ENCODE measurements at regions not wholly inside any gene's neighbourhood (a gene's known extent, or its start where the extent isn't known, plus 50 kb on each side); places are given as distances from the start of the nearest gene placed in this dataset.

GRCh38 chr18:41517142-41517541 is 437.9 kb upstream of the PIK3C3 start:
- H3K9me3 ChIP-seq (ENCODE audit: low read length): no peaks in the 10 kb centered on the region
- H3K27me3 ChIP-seq (ENCODE audit: insufficient read depth, low read length): no peaks in the 10 kb centered on the region
- no peak for TF ChIP-seq EZH2 (IDR thresholded peaks at IDR 0.05; ENCODE audit: borderline replicate concordance, low read length)
- TF ChIP-seq CTCF (IDR thresholded peaks at IDR 0.05; ENCODE audit: low read length): no peak
- no peaks in the 10 kb centered on the region for H3K9me2 ChIP-seq (ENCODE audit: low read depth, low read length)
- no peaks in the 10 kb centered on the region for H3F3A ChIP-seq (ENCODE audit: insufficient read depth, low read length)
- H3K9ac ChIP-seq (ENCODE audit: low read length): no peak overlapping the region
- H3K36me3 ChIP-seq (ENCODE audit: insufficient read depth, low read length): no peaks in the 10 kb centered on the region
- no peaks in the 10 kb centered on the region for H3K79me2 ChIP-seq (ENCODE audit: insufficient read depth, low read length)
- H4K20me1 ChIP-seq (ENCODE audit: insufficient read depth, low read length): no peaks in the 10 kb centered on the region
- no peak overlapping the region for H2AFZ ChIP-seq (ENCODE audit: low read length)
- no peak overlapping the region for H3K27ac ChIP-seq (ENCODE audit: low read depth, low read length, poor library complexity, severe bottlenecking)
- no peak overlapping the region for H3K4me3 ChIP-seq (ENCODE audit: low read depth, low read length, poor library complexity, severe bottlenecking)
- H3K4me1 ChIP-seq (ENCODE audit: insufficient read depth, low read length, severe bottlenecking): no peaks in the 10 kb centered on the region
- H3K4me2 ChIP-seq (ENCODE audit: low read length): no peak overlapping the region

GRCh38 chr18:41513438-41513837 is 441.6 kb upstream of the PIK3C3 start:
- no peak overlapping the region for H3K9ac ChIP-seq (ENCODE audit: low read length)
- no peaks in the 10 kb centered on the region for H3K36me3 ChIP-seq (ENCODE audit: insufficient read depth, low read length)
- H4K20me1 ChIP-seq (ENCODE audit: insufficient read depth, low read length): no peaks in the 10 kb centered on the region
- H2AFZ ChIP-seq (ENCODE audit: low read length): no peak overlapping the region
- H3K4me3 ChIP-seq (ENCODE audit: low read depth, low read length, poor library complexity, severe bottlenecking): no peak overlapping the region
- no peaks in the 10 kb centered on the region for H3F3A ChIP-seq (ENCODE audit: insufficient read depth, low read length)
- no peaks in the 10 kb centered on the region for H3K4me1 ChIP-seq (ENCODE audit: insufficient read depth, low read length, severe bottlenecking)
- no peaks in the 10 kb centered on the region for H3K9me2 ChIP-seq (ENCODE audit: low read depth, low read length)
- H3K79me2 ChIP-seq (ENCODE audit: insufficient read depth, low read length): no peaks in the 10 kb centered on the region
- TF ChIP-seq EZH2 (IDR thresholded peaks at IDR 0.05; ENCODE audit: borderline replicate concordance, low read length): no peak
- TF ChIP-seq CTCF (IDR thresholded peaks at IDR 0.05; ENCODE audit: low read length): no peak
- no peak overlapping the region for H3K27ac ChIP-seq (ENCODE audit: low read depth, low read length, poor library complexity, severe bottlenecking)
- no peaks in the 10 kb centered on the region for H3K27me3 ChIP-seq (ENCODE audit: insufficient read depth, low read length)
- no peak overlapping the region for H3K4me2 ChIP-seq (ENCODE audit: low read length)
- no peaks in the 10 kb centered on the region for H3K9me3 ChIP-seq (ENCODE audit: low read length)

- H3K79me2 ChIP-seq (ENCODE audit: insufficient read depth, low read length): no peaks in the 10 kb centered on the region
- H3K4me3 ChIP-seq (ENCODE audit: low read depth, low read length, poor library complexity, severe bottlenecking): no peak overlapping the region
- no peaks in the 10 kb centered on the region for H3K36me3 ChIP-seq (ENCODE audit: insufficient read depth, low read length)
- H3K9me3 ChIP-seq (ENCODE audit: low read length): no peaks in the 10 kb centered on the region
- H3K9me2 ChIP-seq (ENCODE audit: low read depth, low read length): no peaks in the 10 kb centered on the region
- no peaks in the 10 kb centered on the region for H3F3A ChIP-seq (ENCODE audit: insufficient read depth, low read length)
- H3K27ac ChIP-seq (ENCODE audit: low read depth, low read length, poor library complexity, severe bottlenecking): no peak overlapping the region
- H2AFZ ChIP-seq (ENCODE audit: low read length): no peak overlapping the region
- H3K9ac ChIP-seq (ENCODE audit: low read length): no peak overlapping the region
- no peaks in the 10 kb centered on the region for H4K20me1 ChIP-seq (ENCODE audit: insufficient read depth, low read length)
- H3K4me2 ChIP-seq (ENCODE audit: low read length): no peak overlapping the region
- H3K4me1 ChIP-seq (ENCODE audit: insufficient read depth, low read length, severe bottlenecking): no peaks in the 10 kb centered on the region
- no peak for TF ChIP-seq EZH2 (IDR thresholded peaks at IDR 0.05; ENCODE audit: borderline replicate concordance, low read length)
- no peak for TF ChIP-seq CTCF (IDR thresholded peaks at IDR 0.05; ENCODE audit: low read length)
- no peaks in the 10 kb centered on the region for H3K27me3 ChIP-seq (ENCODE audit: insufficient read depth, low read length)
Observed at GRCh38 chr18:41504316-41504715, 450.7 kb upstream of the PIK3C3 start.
